ENCODE measurements at regions not wholly inside any gene's neighbourhood (a gene's known extent, or its start where the extent isn't known, plus 50 kb on each side); places are given as distances from the start of the nearest gene placed in this dataset.

- TF ChIP-seq GATA2 (IDR thresholded peaks at IDR 0.05; ENCODE audit: low read depth, low read length) (no peak), GATA3 (IDR thresholded peaks at IDR 0.05; ENCODE audit: low read depth, low read length) (no peak)
These were observed 444.9 kb downstream of the DMAC1 start for GRCh38 chr9:7354704-7355103.

DNA sequence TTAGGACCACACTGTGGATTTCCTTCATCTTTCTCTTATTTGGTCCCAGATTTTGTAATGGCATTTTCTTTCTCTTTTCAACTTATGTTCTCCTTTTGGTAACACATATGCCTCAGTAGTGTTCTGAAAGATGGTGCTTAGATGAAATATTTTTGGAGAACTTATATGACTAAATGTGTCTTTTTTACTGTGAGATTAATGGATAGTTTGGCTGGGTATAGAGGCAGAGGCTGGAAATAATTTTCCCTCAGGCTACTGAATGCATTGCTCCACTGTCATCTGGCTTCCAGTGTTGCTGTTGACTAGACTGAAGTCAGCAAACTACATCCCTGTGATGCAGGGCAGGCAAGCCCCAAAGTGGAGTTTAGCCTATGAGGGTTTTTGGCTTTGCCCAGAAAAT lies 450.9 kb downstream of the DMAC1 start:
- TF ChIP-seq GATA3 (IDR thresholded peaks at IDR 0.05; ENCODE audit: low read depth, low read length) (no peak), GATA2 (IDR thresholded peaks at IDR 0.05; ENCODE audit: low read depth, low read length) (no peak)

DNA sequence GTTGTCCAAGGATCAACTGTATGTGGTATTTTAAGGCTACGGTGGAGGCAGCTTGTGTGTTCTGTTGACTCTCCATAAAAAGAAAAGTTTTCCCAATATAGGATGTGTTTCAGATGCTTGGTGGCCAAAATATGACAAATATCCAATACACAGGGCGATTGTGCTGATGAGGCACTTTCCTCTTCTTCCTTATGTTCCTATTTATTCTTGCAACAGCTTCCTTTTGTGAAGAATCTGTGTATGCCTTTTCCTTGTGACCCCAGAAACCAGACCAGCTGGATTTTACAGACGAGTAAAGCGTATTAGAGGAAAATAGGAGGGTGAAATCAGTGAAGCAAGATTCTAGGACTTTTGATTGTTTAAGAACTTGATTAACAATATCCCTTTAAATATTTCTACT lies 452.0 kb downstream of the DMAC1 start:
- TF ChIP-seq GATA3 (IDR thresholded peaks at IDR 0.05; ENCODE audit: low read depth, low read length), result no peak
- no peak for TF ChIP-seq GATA2 (IDR thresholded peaks at IDR 0.05; ENCODE audit: low read depth, low read length)

DNA sequence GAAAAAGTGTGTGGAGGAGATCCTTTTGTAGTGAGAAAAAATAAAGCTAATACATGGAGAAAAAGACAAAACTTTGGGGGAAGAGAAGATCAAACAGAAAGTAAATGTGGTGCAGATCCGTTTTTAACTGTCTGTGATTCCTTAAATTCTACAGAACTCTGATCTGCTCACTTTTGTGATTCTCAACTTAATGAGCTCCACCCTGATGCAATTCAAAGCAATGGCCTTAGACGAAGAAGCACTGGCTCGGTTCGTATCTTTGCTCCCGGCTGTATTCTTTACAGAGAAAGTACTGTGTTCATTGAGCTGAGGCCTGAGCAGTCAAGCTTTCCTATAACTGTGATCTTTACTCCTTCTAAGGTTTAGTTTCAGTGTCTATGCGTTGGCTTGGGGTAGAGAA lies 453.4 kb downstream of the DMAC1 start:
- no peak for TF ChIP-seq GATA2 (IDR thresholded peaks at IDR 0.05; ENCODE audit: low read depth, low read length)
- TF ChIP-seq GATA3 (IDR thresholded peaks at IDR 0.05; ENCODE audit: low read depth, low read length), result no peak

GRCh38 chr9:7342736-7343135 lies 456.8 kb downstream of the DMAC1 start:
- TF ChIP-seq GATA2 (IDR thresholded peaks at IDR 0.05; ENCODE audit: low read depth, low read length) (no peak), GATA3 (IDR thresholded peaks at IDR 0.05; ENCODE audit: low read depth, low read length) (no peak)

GRCh38 chr9:7342229-7342628 lies 457.3 kb downstream of the DMAC1 start:
- no peak for TF ChIP-seq GATA2 (IDR thresholded peaks at IDR 0.05; ENCODE audit: low read depth, low read length)
- TF ChIP-seq GATA3 (IDR thresholded peaks at IDR 0.05; ENCODE audit: low read depth, low read length), result no peak

GRCh38 chr9:7341571-7341970 lies 458.0 kb downstream of the DMAC1 start:
- TF ChIP-seq GATA2 (IDR thresholded peaks at IDR 0.05; ENCODE audit: low read depth, low read length) (no peak), GATA3 (IDR thresholded peaks at IDR 0.05; ENCODE audit: low read depth, low read length) (no peak)

- TF ChIP-seq GATA3 (IDR thresholded peaks at IDR 0.05; ENCODE audit: low read depth, low read length), result 0 out of 2 replicates have a peak, but pooled peaks have one; percentile 34
- no peak for TF ChIP-seq GATA2 (IDR thresholded peaks at IDR 0.05; ENCODE audit: low read depth, low read length)
These were observed 459.1 kb downstream of the DMAC1 start for GRCh38 chr9:7340451-7340850.

DNA sequence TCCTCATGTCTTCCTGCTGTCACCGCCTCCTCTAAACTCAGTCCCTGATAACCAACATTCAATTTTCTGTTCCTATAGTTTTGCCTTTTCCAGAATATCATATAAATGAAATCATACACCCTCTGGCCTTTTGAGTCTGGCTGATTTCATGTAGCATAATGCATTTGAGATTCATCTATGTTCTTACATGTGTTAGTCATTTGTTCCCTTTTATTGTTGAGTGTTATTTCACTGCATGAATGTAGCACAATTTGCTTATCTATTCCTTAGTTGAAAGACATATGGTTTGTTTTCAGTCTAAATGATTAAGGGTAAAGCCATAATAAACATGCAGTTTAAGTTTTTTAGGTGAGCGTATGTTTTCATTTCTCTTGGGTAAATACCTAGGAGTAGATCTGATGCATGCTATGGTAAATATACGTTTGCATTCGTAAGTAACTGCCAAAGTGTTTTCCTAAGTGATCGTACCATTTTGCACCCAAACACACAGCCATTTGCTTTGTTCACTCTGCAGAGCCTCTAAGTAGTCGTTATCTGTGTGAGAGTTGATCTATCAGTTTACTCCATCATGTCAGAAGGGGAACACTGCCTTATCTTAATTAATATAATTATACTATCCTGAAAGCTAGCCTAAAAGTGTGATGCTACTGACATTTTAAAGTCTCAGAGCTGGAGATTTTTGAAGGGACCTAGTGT lies 460.8 kb downstream of the DMAC1 start:
- TF ChIP-seq GATA3 (IDR thresholded peaks at IDR 0.05; ENCODE audit: low read depth, low read length), result peak; percentile 86
- TF ChIP-seq GATA2 (IDR thresholded peaks at IDR 0.05; ENCODE audit: low read depth, low read length), result peak; percentile 57; the same call in 1 of the 2 replicates

GRCh38 chr9:7336356-7337065 lies 463.1 kb downstream of the DMAC1 start:
- TF ChIP-seq GATA3 (IDR thresholded peaks at IDR 0.05; ENCODE audit: low read depth, low read length) (no peak), GATA2 (IDR thresholded peaks at IDR 0.05; ENCODE audit: low read depth, low read length) (no peak)

DNA sequence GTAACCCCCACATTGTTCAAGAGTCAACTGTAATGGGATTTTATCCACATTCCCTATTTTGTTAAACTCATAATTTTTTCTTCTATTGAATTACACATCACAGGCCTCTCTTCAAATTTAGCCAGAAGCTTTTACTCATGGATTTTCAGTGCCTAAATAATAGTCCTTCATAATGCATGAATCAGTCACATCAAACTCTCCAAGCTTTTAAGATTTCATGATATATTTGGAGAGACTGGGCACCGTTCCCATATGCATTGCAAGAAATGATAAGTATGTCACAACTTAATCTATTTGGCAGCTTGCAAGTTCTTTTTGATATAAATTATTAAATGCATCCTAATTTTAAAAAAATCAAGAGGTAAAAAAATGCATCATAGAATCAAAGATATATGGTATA lies 465.9 kb downstream of the DMAC1 start:
- TF ChIP-seq GATA2 (IDR thresholded peaks at IDR 0.05; ENCODE audit: low read depth, low read length), result no peak
- TF ChIP-seq GATA3 (IDR thresholded peaks at IDR 0.05; ENCODE audit: low read depth, low read length), result no peak

GRCh38 chr9:7332780-7333179 lies 466.8 kb downstream of the DMAC1 start:
- TF ChIP-seq GATA2 (IDR thresholded peaks at IDR 0.05; ENCODE audit: low read depth, low read length) (no peak), GATA3 (IDR thresholded peaks at IDR 0.05; ENCODE audit: low read depth, low read length) (no peak)

GRCh38 chr9:7328453-7328852 lies 471.1 kb downstream of the DMAC1 start:
- TF ChIP-seq GATA3 (IDR thresholded peaks at IDR 0.05; ENCODE audit: low read depth, low read length) (no peak), GATA2 (IDR thresholded peaks at IDR 0.05; ENCODE audit: low read depth, low read length) (no peak)

DNA sequence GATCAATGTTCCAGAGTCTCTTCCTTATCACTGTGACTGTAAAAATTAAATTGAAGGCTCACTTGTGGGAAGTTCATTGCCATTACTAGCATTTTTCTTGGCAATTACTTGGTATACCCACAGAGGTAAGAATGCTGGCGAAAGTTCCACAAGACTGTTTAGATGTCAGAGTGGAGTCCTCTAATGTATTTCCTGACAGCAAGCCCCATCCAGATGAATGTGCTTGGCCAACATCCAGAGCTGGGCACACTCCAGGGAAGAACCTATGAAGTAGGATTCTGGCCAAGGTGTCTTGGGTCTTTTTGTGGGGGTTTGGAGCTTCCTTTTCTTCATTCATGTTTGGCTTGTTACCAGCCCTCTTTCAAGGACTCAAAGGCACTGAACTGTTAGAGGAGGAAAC lies 473.6 kb downstream of the DMAC1 start:
- no peak for TF ChIP-seq GATA2 (IDR thresholded peaks at IDR 0.05; ENCODE audit: low read depth, low read length)

GRCh38 chr9:7324152-7324598 lies 475.4 kb downstream of the DMAC1 start:
- TF ChIP-seq GATA3 (IDR thresholded peaks at IDR 0.05; ENCODE audit: low read depth, low read length), result no peak
- TF ChIP-seq GATA2 (IDR thresholded peaks at IDR 0.05; ENCODE audit: low read depth, low read length), result no peak

All from SH-SY5Y (cell line).